ENCODE measurements at regions not wholly inside any gene's neighbourhood (a gene's known extent, or its start where the extent isn't known, plus 50 kb on each side); places are given as distances from the start of the nearest gene placed in this dataset.

- FAIRE-seq = no peak
Measured at GRCh38 chr11:104370478-104370877, 206.5 kb upstream of the PDGFD start.

GRCh38 chr11:104369761-104370160 is 205.8 kb upstream of the PDGFD start:
- Histone ChIP-seq H3K4me2 (ENCODE audit: control insufficient read depth, extremely low read depth, insufficient read depth, low read depth, low read length) (no peak overlapping the region), H3K79me2 (ENCODE audit: control insufficient read depth, insufficient read depth, low read length) (no peaks in the 10 kb centered on the region), H3K9ac (ENCODE audit: control insufficient read depth, extremely low read depth, insufficient read depth, low read length) (no peak overlapping the region), H3K4me1 (ENCODE audit: control insufficient read depth, extremely low read depth, insufficient read depth, low read length) (no peaks in the 10 kb centered on the region), H2AFZ (ENCODE audit: control insufficient read depth, low read length) (no peak overlapping the region), H4K20me1 (ENCODE audit: control insufficient read depth, extremely low read depth, insufficient read depth, low read length) (no peaks in the 10 kb centered on the region), H3K27ac (ENCODE audit: control insufficient read depth, insufficient read depth, low read length) (no peak overlapping the region), H3K27me3 (ENCODE audit: control insufficient read depth, extremely low read depth, insufficient read depth, low read length) (no peaks in the 10 kb centered on the region), H3K4me3 (ENCODE audit: control insufficient read depth in 2 of 3, extremely low read depth in 1 of 3, insufficient read depth in 2 of 3, low read depth in 1 of 3, low read length in 3 of 3) (no peak overlapping the region), H3K9me3 (ENCODE audit: control insufficient read depth, low read depth, low read length) (no peaks in the 10 kb centered on the region), H3K9me1 (ENCODE audit: control insufficient read depth, extremely low read depth, insufficient read depth, low read length) (no peaks in the 10 kb centered on the region), H3K36me3 (ENCODE audit: control insufficient read depth in 2 of 2, extremely low read depth in 1 of 2, insufficient read depth in 2 of 2, low read length in 2 of 2) (no peaks in the 10 kb centered on the region)
- dilution Hi-C loops (cut with MboI; ENCODE audit: extremely low pct_ligation_motif_present, low sequenced_read_pairs) = no loop called here
- no peak for DNase-seq (ENCODE audit: low read depth, low spot score)
- TF ChIP-seq CTCF (optimal IDR thresholded peaks at IDR 0.05 in 1 of 3, IDR thresholded peaks at IDR 0.05 in 1 of 3, conservative IDR thresholded peaks at IDR 0.05 in 1 of 3; ENCODE audit: extremely low read depth in 1 of 3, insufficient read depth in 2 of 3, low read length in 3 of 3) = no peak
- TF ChIP-seq EZH2 (IDR thresholded peaks at IDR 0.05; ENCODE audit: low read length) = no peak
- FAIRE-seq = no peak

More at GRCh38 chr11:104370478-104370877, 206.5 kb upstream of the PDGFD start:
- no peaks in the 10 kb centered on the region for H3K4me1 ChIP-seq (ENCODE audit: control insufficient read depth, extremely low read depth, insufficient read depth, low read length)
- TF ChIP-seq CTCF (optimal IDR thresholded peaks at IDR 0.05 in 1 of 3, IDR thresholded peaks at IDR 0.05 in 1 of 3, conservative IDR thresholded peaks at IDR 0.05 in 1 of 3; ENCODE audit: extremely low read depth in 1 of 3, insufficient read depth in 2 of 3, low read length in 3 of 3) = no peak
- no peak for TF ChIP-seq EZH2 (IDR thresholded peaks at IDR 0.05; ENCODE audit: low read length)
- H3K4me3 ChIP-seq (ENCODE audit: control insufficient read depth in 2 of 3, extremely low read depth in 1 of 3, insufficient read depth in 2 of 3, low read depth in 1 of 3, low read length in 3 of 3) = no peak overlapping the region
- H4K20me1 ChIP-seq (ENCODE audit: control insufficient read depth, extremely low read depth, insufficient read depth, low read length) = no peaks in the 10 kb centered on the region
- dilution Hi-C loops (cut with MboI; ENCODE audit: extremely low pct_ligation_motif_present, low sequenced_read_pairs) = no loop called here
- H3K79me2 ChIP-seq (ENCODE audit: control insufficient read depth, insufficient read depth, low read length) = no peaks in the 10 kb centered on the region
- H3K9me1 ChIP-seq (ENCODE audit: control insufficient read depth, extremely low read depth, insufficient read depth, low read length) = no peaks in the 10 kb centered on the region
- no peak for DNase-seq (ENCODE audit: low read depth, low spot score)
- H3K27ac ChIP-seq (ENCODE audit: control insufficient read depth, insufficient read depth, low read length) = no peak overlapping the region
- no peaks in the 10 kb centered on the region for H3K27me3 ChIP-seq (ENCODE audit: control insufficient read depth, extremely low read depth, insufficient read depth, low read length)
- no peak overlapping the region for H3K9ac ChIP-seq (ENCODE audit: control insufficient read depth, extremely low read depth, insufficient read depth, low read length)
- H3K36me3 ChIP-seq (ENCODE audit: control insufficient read depth in 2 of 2, extremely low read depth in 1 of 2, insufficient read depth in 2 of 2, low read length in 2 of 2) = no peaks in the 10 kb centered on the region
- no peak overlapping the region for H2AFZ ChIP-seq (ENCODE audit: control insufficient read depth, low read length)
- H3K4me2 ChIP-seq (ENCODE audit: control insufficient read depth, extremely low read depth, insufficient read depth, low read depth, low read length) = no peak overlapping the region
- no peaks in the 10 kb centered on the region for H3K9me3 ChIP-seq (ENCODE audit: control insufficient read depth, low read depth, low read length)
